ENCODE measurements at regions not wholly inside any gene's neighbourhood (a gene's known extent, or its start where the extent isn't known, plus 50 kb on each side); places are given as distances from the start of the nearest gene placed in this dataset.

DNA sequence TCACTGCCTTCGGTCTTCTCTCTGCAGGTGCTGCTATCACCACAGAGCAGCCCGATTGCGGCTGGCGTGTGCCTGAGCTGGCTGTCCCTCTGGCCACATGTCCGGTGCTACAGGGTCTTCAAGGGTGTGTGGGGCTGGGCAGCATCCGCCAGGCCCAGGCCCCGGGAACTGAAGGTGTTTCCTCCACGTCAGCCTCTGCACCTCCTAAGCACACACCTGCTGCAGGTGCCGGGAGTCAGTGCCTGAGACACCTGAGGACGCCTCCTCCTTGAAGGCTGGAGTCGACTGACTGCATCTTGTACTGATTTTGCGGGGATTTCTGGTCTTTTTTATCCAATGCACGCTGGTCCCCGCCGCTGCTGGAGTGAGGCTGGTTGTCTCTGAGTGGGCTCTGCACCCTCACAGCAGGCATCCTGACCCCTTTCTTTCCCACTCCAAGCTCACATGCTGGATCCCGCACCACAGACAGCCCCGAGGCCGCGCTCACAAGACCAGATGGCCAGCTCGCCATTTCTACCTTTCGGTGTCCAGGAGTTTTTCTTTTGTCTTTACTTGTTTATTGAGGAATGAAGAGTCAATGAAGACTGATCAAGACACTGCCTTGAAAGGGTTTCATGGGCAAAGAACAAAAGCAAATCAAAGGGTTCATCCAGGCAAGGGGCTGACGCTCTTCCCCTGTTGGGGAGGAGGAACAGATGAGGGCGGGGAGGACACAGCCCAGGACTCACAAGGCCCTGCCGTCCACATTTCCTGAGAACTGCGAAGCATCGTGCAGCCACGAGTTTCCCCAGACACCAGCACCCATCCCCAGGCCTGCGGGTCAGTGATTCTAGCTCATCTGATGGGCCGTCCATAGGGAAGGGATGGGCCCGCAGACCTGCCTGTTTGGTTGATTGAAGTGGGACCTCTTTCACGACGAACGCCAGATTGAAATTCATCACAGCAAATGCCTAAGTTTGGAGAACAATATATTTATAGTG lies 203.8 kb upstream of the SOX1 start:
- TF ChIP-seq, protein P1, sequence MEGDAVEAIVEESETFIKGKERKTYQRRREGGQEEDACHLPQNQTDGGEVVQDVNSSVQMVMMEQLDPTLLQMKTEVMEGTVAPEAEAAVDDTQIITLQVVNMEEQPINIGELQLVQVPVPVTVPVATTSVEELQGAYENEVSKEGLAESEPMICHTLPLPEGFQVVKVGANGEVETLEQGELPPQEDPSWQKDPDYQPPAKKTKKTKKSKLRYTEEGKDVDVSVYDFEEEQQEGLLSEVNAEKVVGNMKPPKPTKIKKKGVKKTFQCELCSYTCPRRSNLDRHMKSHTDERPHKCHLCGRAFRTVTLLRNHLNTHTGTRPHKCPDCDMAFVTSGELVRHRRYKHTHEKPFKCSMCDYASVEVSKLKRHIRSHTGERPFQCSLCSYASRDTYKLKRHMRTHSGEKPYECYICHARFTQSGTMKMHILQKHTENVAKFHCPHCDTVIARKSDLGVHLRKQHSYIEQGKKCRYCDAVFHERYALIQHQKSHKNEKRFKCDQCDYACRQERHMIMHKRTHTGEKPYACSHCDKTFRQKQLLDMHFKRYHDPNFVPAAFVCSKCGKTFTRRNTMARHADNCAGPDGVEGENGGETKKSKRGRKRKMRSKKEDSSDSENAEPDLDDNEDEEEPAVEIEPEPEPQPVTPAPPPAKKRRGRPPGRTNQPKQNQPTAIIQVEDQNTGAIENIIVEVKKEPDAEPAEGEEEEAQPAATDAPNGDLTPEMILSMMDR (IDR thresholded peaks at IDR 0.05) = no peak
- no peak for TF ChIP-seq POLR2A (IDR thresholded peaks at IDR 0.05)
